ENCODE measurements at regions not wholly inside any gene's neighbourhood (a gene's known extent, or its start where the extent isn't known, plus 50 kb on each side); places are given as distances from the start of the nearest gene placed in this dataset.
"Not testable (repeated sequence)": the region's sequence is repeated elsewhere in the genome, so short reads cannot be mapped to it uniquely, and the experiment has no call there.

DNA sequence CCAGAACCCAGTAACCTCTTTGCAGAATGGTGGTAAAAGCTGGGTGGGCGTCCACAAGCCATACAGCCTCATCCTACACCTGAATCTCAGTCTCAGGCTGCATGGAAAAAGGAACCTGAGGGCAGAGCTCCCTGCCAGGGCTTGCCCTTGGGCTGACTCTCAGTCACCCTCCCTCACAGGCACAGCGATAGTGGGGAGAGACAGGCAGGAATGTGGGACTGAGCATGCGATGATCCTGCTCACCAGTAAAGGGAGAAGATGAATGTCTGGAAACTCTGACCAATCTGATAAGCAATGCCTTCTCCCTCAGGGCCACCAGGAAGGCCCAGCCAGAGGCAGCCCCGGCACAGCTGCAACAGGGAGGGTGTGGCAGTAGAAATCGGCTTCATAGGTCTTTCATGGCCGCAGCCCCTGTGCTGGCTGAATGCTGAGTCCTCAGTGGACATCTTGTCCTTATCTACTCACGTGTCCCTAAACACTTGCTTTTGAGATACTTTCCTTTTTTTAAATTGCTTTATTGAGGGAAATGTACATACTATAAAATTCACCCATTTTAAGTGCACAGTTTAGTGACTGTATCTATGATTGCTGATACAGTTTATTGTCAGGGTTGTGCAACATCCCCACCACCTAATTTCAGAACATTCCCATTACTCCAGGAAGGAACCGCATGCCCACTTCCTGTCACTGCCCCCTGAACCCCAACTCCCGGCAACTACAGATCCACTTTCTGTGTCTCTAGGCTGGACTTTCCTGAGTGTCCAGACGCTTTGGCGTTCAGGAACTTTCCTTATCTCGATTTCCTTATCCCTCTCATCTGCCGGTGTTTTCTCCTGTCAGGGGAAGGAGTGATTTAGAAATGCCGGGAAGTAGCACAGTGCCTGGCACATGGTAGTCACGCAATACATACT, 258.1 kb downstream of the PCNX1 start:
- POLR2A ChIA-PET: no interaction called here
- BruUV-seq (replicated peaks): no TSS peak
- no peaks in the 10 kb centered on the region for H4K20me1 ChIP-seq (ENCODE audit: insufficient read depth, low read length)
- TF ChIP-seq EZH2phosphoT487 (IDR thresholded peaks at IDR 0.05; ENCODE audit: borderline replicate concordance, low read depth, low read length): no peak
- TF ChIP-seq, protein P1, sequence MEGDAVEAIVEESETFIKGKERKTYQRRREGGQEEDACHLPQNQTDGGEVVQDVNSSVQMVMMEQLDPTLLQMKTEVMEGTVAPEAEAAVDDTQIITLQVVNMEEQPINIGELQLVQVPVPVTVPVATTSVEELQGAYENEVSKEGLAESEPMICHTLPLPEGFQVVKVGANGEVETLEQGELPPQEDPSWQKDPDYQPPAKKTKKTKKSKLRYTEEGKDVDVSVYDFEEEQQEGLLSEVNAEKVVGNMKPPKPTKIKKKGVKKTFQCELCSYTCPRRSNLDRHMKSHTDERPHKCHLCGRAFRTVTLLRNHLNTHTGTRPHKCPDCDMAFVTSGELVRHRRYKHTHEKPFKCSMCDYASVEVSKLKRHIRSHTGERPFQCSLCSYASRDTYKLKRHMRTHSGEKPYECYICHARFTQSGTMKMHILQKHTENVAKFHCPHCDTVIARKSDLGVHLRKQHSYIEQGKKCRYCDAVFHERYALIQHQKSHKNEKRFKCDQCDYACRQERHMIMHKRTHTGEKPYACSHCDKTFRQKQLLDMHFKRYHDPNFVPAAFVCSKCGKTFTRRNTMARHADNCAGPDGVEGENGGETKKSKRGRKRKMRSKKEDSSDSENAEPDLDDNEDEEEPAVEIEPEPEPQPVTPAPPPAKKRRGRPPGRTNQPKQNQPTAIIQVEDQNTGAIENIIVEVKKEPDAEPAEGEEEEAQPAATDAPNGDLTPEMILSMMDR (conservative IDR thresholded peaks at IDR 0.05; ENCODE audit: low read length): no peak
- peaks cover 7% of the 10 kb centered on the region for H3K9me3 ChIP-seq (ENCODE audit: low read length)
- CTCF ChIA-PET (ENCODE audit: unreplicated experiment): no interaction called here
- no peak overlapping the region for H3K27ac ChIP-seq (ENCODE audit: low read depth, low read length, poor library complexity, severe bottlenecking)
- no peak overlapping the region for H3K4me3 ChIP-seq (ENCODE audit: low read depth, low read length, poor library complexity, severe bottlenecking)
- H3K9me2 ChIP-seq (ENCODE audit: insufficient read depth, low read length): no peaks in the 10 kb centered on the region
- H3K4me2 ChIP-seq (ENCODE audit: low read length): no peak overlapping the region
- no peak for DNase-seq (ENCODE audit: low spot score)
- no peaks in the 10 kb centered on the region for H3K79me2 ChIP-seq (ENCODE audit: insufficient read depth, low read depth, low read length)
- H2AFZ ChIP-seq (ENCODE audit: low read length): no peak overlapping the region
- intact Hi-C loops (cut with micrococcal nuclease; ENCODE audit: unreplicated experiment): no loop called here
- no peaks in the 10 kb centered on the region for H3K36me3 ChIP-seq (ENCODE audit: insufficient read depth, low read length)
- H3K4me1 ChIP-seq (ENCODE audit: insufficient read depth, low read length, poor library complexity, severe bottlenecking): no peaks in the 10 kb centered on the region

DNA sequence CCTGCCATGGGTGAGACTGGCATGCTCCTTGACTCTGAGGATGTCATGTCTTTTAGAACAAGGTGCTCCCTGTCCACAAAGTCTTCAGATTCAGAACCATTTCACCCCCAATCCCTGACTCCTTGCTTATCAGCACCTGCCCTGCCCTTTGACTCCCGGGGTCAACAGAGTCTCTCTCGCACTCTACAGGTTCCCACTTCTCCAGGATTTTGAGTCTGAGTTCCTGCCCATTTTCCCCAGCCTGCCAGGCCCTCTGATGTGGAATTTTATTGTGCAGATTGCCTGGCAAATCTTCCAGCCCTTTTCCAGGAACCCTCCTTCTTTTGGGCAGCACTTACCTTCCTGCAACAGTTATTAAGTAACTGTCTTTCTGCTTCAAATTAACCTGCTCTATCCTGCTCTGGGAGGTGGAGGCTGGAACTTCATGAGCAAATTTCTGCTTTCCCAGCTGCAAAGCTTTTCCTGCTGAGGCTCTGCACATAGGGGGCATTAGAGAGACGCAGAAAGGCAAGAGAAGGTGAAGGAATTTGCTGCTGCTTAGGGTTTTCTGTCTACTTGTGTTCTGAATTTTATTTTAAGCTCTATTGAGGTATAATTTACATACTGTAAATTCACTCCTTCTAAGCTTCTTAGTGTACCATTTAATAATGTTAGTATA, 259.1 kb downstream of the PCNX1 start:
- Histone ChIP-seq H3K9me2 (ENCODE audit: insufficient read depth, low read length) (no peaks in the 10 kb centered on the region), H3K36me3 (ENCODE audit: insufficient read depth, low read length) (no peaks in the 10 kb centered on the region), H3K79me2 (ENCODE audit: insufficient read depth, low read depth, low read length) (no peaks in the 10 kb centered on the region), H4K20me1 (ENCODE audit: insufficient read depth, low read length) (no peaks in the 10 kb centered on the region), H3K4me3 (ENCODE audit: low read depth, low read length, poor library complexity, severe bottlenecking) (no peak overlapping the region), H3K4me2 (ENCODE audit: low read length) (no peak overlapping the region), H3K4me1 (ENCODE audit: insufficient read depth, low read length, poor library complexity, severe bottlenecking) (no peaks in the 10 kb centered on the region), H2AFZ (ENCODE audit: low read length) (no peak overlapping the region), H3K9me3 (ENCODE audit: low read length) (no peaks in the 10 kb centered on the region), H3K27ac (ENCODE audit: low read depth, low read length, poor library complexity, severe bottlenecking) (no peak overlapping the region)
- peak; percentile 42 for DNase-seq (ENCODE audit: low spot score)
- no TSS peak for BruUV-seq (replicated peaks)
- intact Hi-C loops (cut with micrococcal nuclease; ENCODE audit: unreplicated experiment): no loop called here
- CTCF ChIA-PET (ENCODE audit: unreplicated experiment): no interaction called here
- TF ChIP-seq, protein P1 (conservative IDR thresholded peaks at IDR 0.05; ENCODE audit: low read length): peak; percentile 79
- no peak for TF ChIP-seq EZH2phosphoT487 (IDR thresholded peaks at IDR 0.05; ENCODE audit: borderline replicate concordance, low read depth, low read length)
- POLR2A ChIA-PET: no interaction called here

DNA sequence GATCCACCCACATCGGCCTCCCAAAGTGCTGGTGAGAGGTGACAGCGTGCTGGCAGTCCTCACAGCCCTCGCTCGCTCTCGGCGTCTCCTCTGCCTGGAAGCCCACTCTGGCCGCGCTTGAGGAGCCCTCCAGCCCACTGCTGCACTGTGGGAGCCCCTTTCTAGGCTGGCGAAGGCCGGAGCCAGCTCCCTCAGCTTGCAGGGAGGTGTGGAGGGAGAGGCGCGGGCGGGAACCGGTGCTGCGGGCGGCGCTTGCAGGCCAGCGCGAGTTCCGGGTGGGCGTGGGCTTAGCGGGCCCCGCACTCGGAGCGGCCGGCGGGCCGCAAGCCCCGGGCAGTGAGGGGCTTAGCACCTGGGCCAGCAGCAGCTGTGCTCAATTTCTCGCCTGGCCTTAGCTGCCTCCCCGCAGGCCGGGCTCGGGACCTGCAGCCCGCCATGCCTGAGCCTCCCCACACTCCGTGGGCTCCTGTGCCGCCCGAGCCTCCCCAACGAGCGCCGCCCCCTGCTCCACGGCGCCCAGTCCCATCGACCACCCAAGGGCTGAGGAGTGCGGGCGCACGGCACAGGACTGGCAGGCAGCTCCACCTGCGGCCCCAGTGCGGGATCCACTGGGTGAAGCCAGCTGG, 260.2 kb downstream of the PCNX1 start:
- H3K4me1 ChIP-seq (ENCODE audit: insufficient read depth, low read length, poor library complexity, severe bottlenecking); BruUV-seq (replicated peaks); H3K27ac ChIP-seq (ENCODE audit: low read depth, low read length, poor library complexity, severe bottlenecking); DNase-seq (ENCODE audit: low spot score); intact Hi-C loops (cut with micrococcal nuclease; ENCODE audit: unreplicated experiment); H3K4me3 ChIP-seq (ENCODE audit: low read depth, low read length, poor library complexity, severe bottlenecking); H3K4me2 ChIP-seq (ENCODE audit: low read length); H3K9me3 ChIP-seq (ENCODE audit: low read length); CTCF ChIA-PET (ENCODE audit: unreplicated experiment); H4K20me1 ChIP-seq (ENCODE audit: insufficient read depth, low read length); POLR2A ChIA-PET; H3K36me3 ChIP-seq (ENCODE audit: insufficient read depth, low read length); H3K79me2 ChIP-seq (ENCODE audit: insufficient read depth, low read depth, low read length); H3K9me2 ChIP-seq (ENCODE audit: insufficient read depth, low read length); H2AFZ ChIP-seq (ENCODE audit: low read length): not testable (repeated sequence)

DNA sequence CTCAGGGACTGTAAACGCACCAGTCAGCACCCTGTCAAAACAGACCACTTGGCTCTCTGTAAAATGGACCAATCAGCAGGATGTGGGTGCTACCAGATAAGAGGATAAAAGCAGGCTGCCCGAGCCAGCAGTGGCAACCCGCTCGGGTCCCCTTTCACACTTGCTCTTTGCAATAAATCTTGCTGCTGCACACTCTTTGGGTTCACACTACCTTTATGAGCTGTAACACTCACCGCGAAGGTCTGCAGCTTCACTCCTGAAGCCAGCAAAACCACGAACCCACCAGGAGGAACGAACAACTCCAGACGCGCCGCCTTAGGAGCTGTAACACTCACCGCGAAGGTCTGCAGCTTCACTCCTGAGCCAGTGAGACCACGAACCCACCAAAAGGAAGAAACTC, 260.9 kb downstream of the PCNX1 start:
- H3K4me3 ChIP-seq (ENCODE audit: low read depth, low read length, poor library complexity, severe bottlenecking); intact Hi-C loops (cut with micrococcal nuclease; ENCODE audit: unreplicated experiment); H3K4me1 ChIP-seq (ENCODE audit: insufficient read depth, low read length, poor library complexity, severe bottlenecking); CTCF ChIA-PET (ENCODE audit: unreplicated experiment); BruUV-seq (replicated peaks); DNase-seq (ENCODE audit: low spot score); H3K4me2 ChIP-seq (ENCODE audit: low read length); H3K36me3 ChIP-seq (ENCODE audit: insufficient read depth, low read length); H3K27ac ChIP-seq (ENCODE audit: low read depth, low read length, poor library complexity, severe bottlenecking); H3K9me3 ChIP-seq (ENCODE audit: low read length); H2AFZ ChIP-seq (ENCODE audit: low read length); H4K20me1 ChIP-seq (ENCODE audit: insufficient read depth, low read length); POLR2A ChIA-PET; H3K79me2 ChIP-seq (ENCODE audit: insufficient read depth, low read depth, low read length); H3K9me2 ChIP-seq (ENCODE audit: insufficient read depth, low read length): not testable (repeated sequence)
